GM19463 (cell line): ENCODE measurements at regions not wholly inside any gene's neighbourhood (a gene's known extent, or its start where the extent isn't known, plus 50 kb on each side); places are given as distances from the start of the nearest gene placed in this dataset.

Source experiments
- ATAC-seq: cut with Tn5 transposase; IDR thresholded peaks from one replicate; pipeline ENCODE4 v1.9.1; 2021; ENCODE audit warnings: mild to moderate bottlenecking, moderate library complexity; ENCODE audit not compliant: unreplicated experiment

GRCh38 chr7:25314094-25314730 is 85.9 kb upstream of the NPVF start:
- no peak for ATAC-seq

GRCh38 chr7:25314731-25315267 is 86.5 kb upstream of the NPVF start:
- no peak for ATAC-seq

- no peak for ATAC-seq
Observed at GRCh38 chr7:25316366-25316765, 88.1 kb upstream of the NPVF start.

GRCh38 chr7:25318047-25318446 is 89.8 kb upstream of the NPVF start:
- ATAC-seq = no peak

GRCh38 chr7:25319707-25320106 is 91.4 kb upstream of the NPVF start:
- no peak for ATAC-seq

GRCh38 chr7:25320791-25321190 is 92.5 kb upstream of the NPVF start:
- ATAC-seq = no peak

- no peak for ATAC-seq
Observed at GRCh38 chr7:25321424-25321823, 93.1 kb upstream of the NPVF start.

- no peak for ATAC-seq
Observed at GRCh38 chr7:25322473-25322872, 94.2 kb upstream of the NPVF start.

- ATAC-seq = no peak
Observed at GRCh38 chr7:25325186-25325757, 97.0 kb upstream of the NPVF start.

- no peak for ATAC-seq
Observed at GRCh38 chr7:25326501-25327156, 98.3 kb upstream of the NPVF start.

GRCh38 chr7:25329815-25330214 is 101.5 kb upstream of the NPVF start:
- ATAC-seq = no peak

- ATAC-seq = no peak
Observed at GRCh38 chr7:25333296-25333928, 105.1 kb upstream of the NPVF start.

GRCh38 chr7:25347360-25348066 is 119.2 kb upstream of the NPVF start:
- ATAC-seq = no peak

GRCh38 chr7:25348104-25348503 is 119.8 kb upstream of the NPVF start:
- no peak for ATAC-seq

- no peak for ATAC-seq
Observed at GRCh38 chr7:25349283-25350017, 121.2 kb upstream of the NPVF start.

- no peak for ATAC-seq
Observed at GRCh38 chr7:25350041-25350440, 121.8 kb upstream of the NPVF start.

GRCh38 chr7:25351761-25352160 is 123.5 kb upstream of the NPVF start:
- ATAC-seq = no peak

GRCh38 chr7:25353196-25353595 is 124.9 kb upstream of the NPVF start:
- ATAC-seq = no peak

- no peak for ATAC-seq
Observed at GRCh38 chr7:25353732-25354131, 125.4 kb upstream of the NPVF start.

- ATAC-seq = no peak
Observed at GRCh38 chr7:25356534-25357151, 128.4 kb upstream of the NPVF start.
